PC-3 (cell line): ENCODE measurements at regions not wholly inside any gene's neighbourhood (a gene's known extent, or its start where the extent isn't known, plus 50 kb on each side); places are given as distances from the start of the nearest gene placed in this dataset.

Experiments
- ATAC-seq: fragments of 200-7000 bp; cut with Tn5 transposase; 2 replicates; pipeline ENCODE4 v1.9.1; 2020; ENCODE audit warnings: mild to moderate bottlenecking, moderate library complexity
- BruUV-seq: library from RNA; stranded (reverse); fragments of 400-500 nt; replicated peaks from 2 replicates; lab custom pipeline; 2021; lab: Mats Ljungman, UMichigan
- CTCF ChIA-PET: fragments of 300-600 bp; sonication (Branson Sonifier 250); formaldehyde crosslinking; loops from one replicate; lab custom pipeline; 2022; ENCODE audit warnings: antibody characterized with exemption; lab: Charles Lee
- POLR2A ChIA-PET: fragments of 300-600 bp; sonication (Branson Sonifier 250); formaldehyde crosslinking; loops from one replicate; lab custom pipeline; 2022; ENCODE audit warnings: antibody characterized with exemption; ENCODE audit not compliant: unreplicated experiment; lab: Charles Lee
- DNase-seq: peaks from one replicate; pipeline ENCODE4 v3.0.0-alpha.2; 2015
- H2AFZ ChIP-seq: fragments of 300-600 bp; sonication (generic); 2 replicates; pipeline ENCODE4 v1.6.0; 2016; ENCODE audit warnings: antibody characterized with exemption, low read length
- H3F3A ChIP-seq: fragments of 300-600 bp; sonication (generic); one replicate; pipeline ENCODE4 v1.6.0; 2017; ENCODE audit warnings: antibody characterized with exemption, low read length, control low read depth, mild to moderate bottlenecking; ENCODE audit not compliant: unreplicated experiment
- H3K27ac ChIP-seq: fragments of 300-600 bp; sonication (generic); 2 replicates; pipeline ENCODE4 v1.5.1; 2016; ENCODE audit warnings: mild to moderate bottlenecking, low read length
- H3K27me3 ChIP-seq: fragments of 300-600 bp; sonication (generic); 2 replicates; pipeline ENCODE4 v1.6.1; 2016; ENCODE audit warnings: low read length, mixed read lengths
- H3K36me3 ChIP-seq: fragments of 300-600 bp; sonication (generic); 2 replicates; pipeline ENCODE4 v1.6.1; 2016; ENCODE audit warnings: low read depth, mixed run types, low read length, mixed read lengths
- H3K4me1 ChIP-seq: fragments of 300-600 bp; sonication (generic); 2 replicates; pipeline ENCODE4 v1.5.1; 2016; ENCODE audit warnings: low read length; ENCODE audit not compliant: insufficient read depth
- H3K4me2 ChIP-seq: fragments of 300-600 bp; sonication (generic); 2 replicates; pipeline ENCODE4 v1.6.0; 2016; ENCODE audit warnings: low read length
- H3K4me3 ChIP-seq: fragments of 300-600 bp; sonication (generic); 2 replicates; pipeline ENCODE4 v1.5.1; 2016; ENCODE audit warnings: mild to moderate bottlenecking, low read length, mixed read lengths
- H3K79me2 ChIP-seq: fragments of 300-600 bp; sonication (generic); 2 replicates; pipeline ENCODE4 v1.6.1; 2017; ENCODE audit warnings: low read length, mixed read lengths
- H3K9ac ChIP-seq: fragments of 300-600 bp; sonication (generic); 2 replicates; pipeline ENCODE4 v1.6.0; 2016; ENCODE audit warnings: mild to moderate bottlenecking, low read length
- H3K9me2 ChIP-seq: fragments of 300-600 bp; sonication (generic); replicated peaks from 2 replicates; pipeline ENCODE4 v1.6.1; 2016; ENCODE audit warnings: mixed run types, low read length, mixed read lengths
- H3K9me3 ChIP-seq: fragments of 300-600 bp; sonication (generic); 2 replicates; pipeline ENCODE4 v1.6.1; 2016; ENCODE audit warnings: low read length, mixed read lengths
- H4K20me1 ChIP-seq: fragments of 300-600 bp; sonication (generic); 2 replicates; pipeline ENCODE4 v1.6.1; 2016; ENCODE audit warnings: low read length, mixed read lengths
- CTCF ChIP-seq: fragments of 300-600 bp; sonication (generic); conservative IDR thresholded peaks from 2 replicates; pipeline ENCODE4 v1.5.1; 2017; ENCODE audit warnings: antibody characterized with exemption, low read depth, mild to moderate bottlenecking, low read length
- EZH2 ChIP-seq: fragments of 300-600 bp; sonication (generic); IDR thresholded peaks from one replicate; pipeline ENCODE4 v1.6.1; 2017; ENCODE audit warnings: antibody characterized with exemption, mild to moderate bottlenecking, low read length; ENCODE audit not compliant: unreplicated experiment
- EZH2phosphoT487 ChIP-seq: fragments of 300-600 bp; sonication (generic); IDR thresholded peaks from 2 replicates; pipeline ENCODE4 v1.6.1; 2018; ENCODE audit warnings: mild to moderate bottlenecking, antibody characterized with exemption, low read length, borderline replicate concordance
- intact Hi-C: fragments of 100-400 bp; cut with micrococcal nuclease; formaldehyde crosslinking; loops from 2 replicates; pipeline ENCODE4 v1.9.0; 2023

DNA sequence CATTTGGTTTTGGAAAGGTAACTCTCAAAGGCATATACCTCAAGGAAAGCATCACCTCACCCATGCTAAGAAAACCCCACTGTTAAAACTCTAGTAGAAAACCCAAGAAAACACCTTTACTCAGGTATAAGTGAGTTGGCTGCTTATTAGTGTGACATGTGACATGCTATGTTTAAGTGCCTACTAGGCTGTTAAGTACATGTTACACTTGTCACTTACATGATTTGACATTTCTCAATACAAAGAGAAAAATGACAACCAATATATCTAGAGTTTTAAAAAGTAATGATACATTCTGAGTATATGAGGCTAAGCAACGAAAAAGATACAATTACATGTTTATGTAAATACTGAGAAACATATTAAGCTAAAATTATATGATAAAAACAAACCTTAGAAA lies 1548.3 kb upstream of the TENM3 start:
- Histone ChIP-seq H3K27ac (no peak overlapping the region), H3K4me2 (no peak overlapping the region), H3F3A (no peaks in the 10 kb centered on the region), H2AFZ (no peak overlapping the region), H3K36me3 (no peaks in the 10 kb centered on the region), H3K4me3 (no peak overlapping the region), H3K27me3 (no peaks in the 10 kb centered on the region), H3K4me1 (no peaks in the 10 kb centered on the region), H4K20me1 (no peaks in the 10 kb centered on the region), H3K9ac (no peak overlapping the region), H3K9me3 (no peaks in the 10 kb centered on the region), H3K79me2 (no peaks in the 10 kb centered on the region), H3K9me2 (no peaks in the 10 kb centered on the region)
- no peak for TF ChIP-seq EZH2
- no peak for TF ChIP-seq CTCF
- TF ChIP-seq EZH2phosphoT487: no peak
- DNase-seq (no peak), ATAC-seq (no peak)
- ChIA-PET POLR2A (no interaction called here), CTCF (no interaction called here)
- intact Hi-C loops: no loop called here
- BruUV-seq: no TSS peak

- no peak for DNase-seq
- CTCF ChIA-PET: no interaction called here
- Histone ChIP-seq H3K4me2 (no peak overlapping the region), H3K27ac (no peak overlapping the region), H3K27me3 (no peaks in the 10 kb centered on the region), H2AFZ (no peak overlapping the region), H3K9me2 (no peaks in the 10 kb centered on the region), H3K9ac (no peak overlapping the region), H3K36me3 (no peaks in the 10 kb centered on the region), H3K4me3 (no peak overlapping the region), H3K4me1 (no peaks in the 10 kb centered on the region), H3F3A (no peaks in the 10 kb centered on the region), H3K79me2 (no peaks in the 10 kb centered on the region), H3K9me3 (no peaks in the 10 kb centered on the region), H4K20me1 (no peaks in the 10 kb centered on the region)
- ATAC-seq: no peak
- intact Hi-C loops: no loop called here
- POLR2A ChIA-PET: no interaction called here
- BruUV-seq: no TSS peak
- no peak for TF ChIP-seq EZH2
- TF ChIP-seq CTCF: no peak
Observed at GRCh38 chr4:180695851-180696250, 1547.4 kb upstream of the TENM3 start.

DNA sequence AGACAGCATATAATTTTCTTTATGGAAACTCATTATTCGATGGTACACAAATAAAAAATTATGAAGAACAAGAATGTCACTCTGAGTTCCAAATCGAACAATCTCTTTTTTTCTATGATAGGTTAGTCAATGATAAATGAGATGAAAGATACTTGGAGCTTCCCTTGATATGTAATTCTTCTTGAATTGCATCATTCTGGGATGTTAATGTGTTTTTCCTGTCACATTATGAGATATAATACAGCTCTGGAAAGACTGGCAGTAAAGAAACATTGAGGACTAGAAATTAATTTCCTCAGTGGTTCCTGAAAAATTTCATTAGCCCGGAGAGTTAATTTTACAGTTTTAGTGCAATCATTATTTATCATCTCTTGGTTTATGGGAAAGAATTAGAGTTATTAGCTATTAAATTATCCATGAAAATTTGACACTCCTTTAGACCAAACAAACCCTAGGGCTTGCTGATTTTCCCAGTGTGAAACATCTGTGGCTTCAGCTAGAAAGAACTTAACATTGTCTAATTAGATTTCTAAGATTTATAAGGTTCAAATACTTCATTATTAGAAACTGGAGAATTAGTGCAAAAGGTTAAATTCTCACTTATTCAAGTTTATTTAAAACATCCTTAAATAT lies 1546.6 kb upstream of the TENM3 start:
- Histone ChIP-seq H3K4me2 (no peak overlapping the region), H2AFZ (no peak overlapping the region), H3K4me3 (no peak overlapping the region), H3K79me2 (no peaks in the 10 kb centered on the region), H3F3A (no peaks in the 10 kb centered on the region), H4K20me1 (no peaks in the 10 kb centered on the region), H3K27me3 (no peaks in the 10 kb centered on the region), H3K36me3 (no peaks in the 10 kb centered on the region), H3K9me3 (no peaks in the 10 kb centered on the region), H3K9me2 (no peaks in the 10 kb centered on the region), H3K4me1 (no peaks in the 10 kb centered on the region), H3K9ac (no peak overlapping the region), H3K27ac (no peak overlapping the region)
- ATAC-seq (no peak), DNase-seq (no peak)
- no peak for TF ChIP-seq CTCF
- no peak for TF ChIP-seq EZH2
- TF ChIP-seq EZH2phosphoT487: no peak
- intact Hi-C loops: no loop called here
- ChIA-PET POLR2A (no interaction called here), CTCF (no interaction called here)
- BruUV-seq: no TSS peak
